ENCODE measurements at regions not wholly inside any gene's neighbourhood (a gene's known extent, or its start where the extent isn't known, plus 50 kb on each side); places are given as distances from the start of the nearest gene placed in this dataset.

DNA sequence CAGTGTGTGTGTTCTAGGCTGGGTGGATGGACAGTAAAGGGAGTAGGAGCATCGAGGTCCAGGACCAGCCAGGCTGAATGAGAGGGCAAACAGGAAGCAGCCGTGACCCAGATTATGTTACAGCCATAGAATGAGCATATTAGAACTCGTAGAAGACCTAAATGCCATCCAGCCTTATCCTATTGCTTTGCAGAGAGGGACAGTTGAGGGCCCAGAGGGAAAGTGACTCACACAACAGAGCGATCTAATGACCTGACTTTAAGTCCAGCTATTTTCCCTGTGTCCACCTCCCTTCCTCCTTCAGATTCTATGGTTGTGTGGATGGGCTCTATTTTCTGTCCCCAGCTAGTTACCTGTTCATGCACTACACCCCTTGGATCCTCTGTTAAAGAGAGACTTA is 634.1 kb upstream of the TBL1XR1 start:
- peaks cover 70% of the 10 kb centered on the region for H3K4me1 Mint-ChIP-seq (ENCODE audit: low read depth, unreplicated experiment)
- CTCF ChIA-PET, result no interaction called here

DNA sequence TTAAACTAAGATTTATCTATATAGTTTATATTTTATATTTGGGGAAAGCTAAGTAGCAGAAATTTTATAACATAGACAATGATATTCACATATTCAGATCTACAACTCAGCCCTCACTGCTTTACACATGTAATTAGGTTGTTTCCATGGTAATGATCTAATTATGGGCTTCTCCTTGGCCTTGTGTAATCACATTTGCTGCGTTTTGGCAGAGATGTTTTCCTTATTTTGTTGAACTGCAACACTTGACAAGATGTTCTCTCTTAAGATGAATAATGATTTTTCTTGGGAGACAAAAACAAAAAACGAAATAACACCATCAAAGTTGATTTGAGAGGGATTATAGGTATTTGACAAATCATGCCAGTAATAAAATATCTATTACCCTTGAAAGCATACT is 635.6 kb upstream of the TBL1XR1 start:
- intact Hi-C loops (cut with micrococcal nuclease; ENCODE audit: unreplicated experiment), result no loop called here
- no peaks in the 10 kb centered on the region for H3K9me3 Mint-ChIP-seq (ENCODE audit: low read depth, unreplicated experiment)
- BruUV-seq (replicated peaks), result no TSS peak
- CTCF ChIA-PET, result interaction anchor here (0.6 to 1.2 kb wide), 3 partner anchors 9 to 73 kb away, joined by 3 to 6 read pairs (median 3); no protein-coding TSS in a partner anchor
- TF ChIP-seq, protein P1, sequence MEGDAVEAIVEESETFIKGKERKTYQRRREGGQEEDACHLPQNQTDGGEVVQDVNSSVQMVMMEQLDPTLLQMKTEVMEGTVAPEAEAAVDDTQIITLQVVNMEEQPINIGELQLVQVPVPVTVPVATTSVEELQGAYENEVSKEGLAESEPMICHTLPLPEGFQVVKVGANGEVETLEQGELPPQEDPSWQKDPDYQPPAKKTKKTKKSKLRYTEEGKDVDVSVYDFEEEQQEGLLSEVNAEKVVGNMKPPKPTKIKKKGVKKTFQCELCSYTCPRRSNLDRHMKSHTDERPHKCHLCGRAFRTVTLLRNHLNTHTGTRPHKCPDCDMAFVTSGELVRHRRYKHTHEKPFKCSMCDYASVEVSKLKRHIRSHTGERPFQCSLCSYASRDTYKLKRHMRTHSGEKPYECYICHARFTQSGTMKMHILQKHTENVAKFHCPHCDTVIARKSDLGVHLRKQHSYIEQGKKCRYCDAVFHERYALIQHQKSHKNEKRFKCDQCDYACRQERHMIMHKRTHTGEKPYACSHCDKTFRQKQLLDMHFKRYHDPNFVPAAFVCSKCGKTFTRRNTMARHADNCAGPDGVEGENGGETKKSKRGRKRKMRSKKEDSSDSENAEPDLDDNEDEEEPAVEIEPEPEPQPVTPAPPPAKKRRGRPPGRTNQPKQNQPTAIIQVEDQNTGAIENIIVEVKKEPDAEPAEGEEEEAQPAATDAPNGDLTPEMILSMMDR (IDR thresholded peaks at IDR 0.05; ENCODE audit: unreplicated experiment), result no peak
- no peaks in the 10 kb centered on the region for H3K27me3 Mint-ChIP-seq (ENCODE audit: unreplicated experiment)
- no peak overlapping the region for H3K4me3 Mint-ChIP-seq (ENCODE audit: low read depth, unreplicated experiment)
- peak overlapping the region; percentile 87 for H3K27ac Mint-ChIP-seq (ENCODE audit: unreplicated experiment)
- peaks cover 55% of the 10 kb centered on the region for H3K4me1 Mint-ChIP-seq (ENCODE audit: low read depth, unreplicated experiment)
- no peak for DNase-seq
- peaks cover 6% of the 10 kb centered on the region for H3K36me3 Mint-ChIP-seq (ENCODE audit: insufficient read depth, unreplicated experiment)

More for the DNA sequence above, 634.1 kb upstream of the TBL1XR1 start:
- H3K36me3 Mint-ChIP-seq (ENCODE audit: insufficient read depth, unreplicated experiment), result peaks cover 11% of the 10 kb centered on the region
- TF ChIP-seq, protein P1 (IDR thresholded peaks at IDR 0.05; ENCODE audit: unreplicated experiment), result no peak
- H3K27ac Mint-ChIP-seq (ENCODE audit: unreplicated experiment), result peak overlapping the region; percentile 9
- no peak overlapping the region for H3K4me3 Mint-ChIP-seq (ENCODE audit: low read depth, unreplicated experiment)
- DNase-seq, result no peak
- H3K27me3 Mint-ChIP-seq (ENCODE audit: unreplicated experiment), result no peaks in the 10 kb centered on the region
- H3K9me3 Mint-ChIP-seq (ENCODE audit: low read depth, unreplicated experiment), result no peaks in the 10 kb centered on the region
- no TSS peak for BruUV-seq (replicated peaks)
- intact Hi-C loops (cut with micrococcal nuclease; ENCODE audit: unreplicated experiment), result no loop called here

DNA sequence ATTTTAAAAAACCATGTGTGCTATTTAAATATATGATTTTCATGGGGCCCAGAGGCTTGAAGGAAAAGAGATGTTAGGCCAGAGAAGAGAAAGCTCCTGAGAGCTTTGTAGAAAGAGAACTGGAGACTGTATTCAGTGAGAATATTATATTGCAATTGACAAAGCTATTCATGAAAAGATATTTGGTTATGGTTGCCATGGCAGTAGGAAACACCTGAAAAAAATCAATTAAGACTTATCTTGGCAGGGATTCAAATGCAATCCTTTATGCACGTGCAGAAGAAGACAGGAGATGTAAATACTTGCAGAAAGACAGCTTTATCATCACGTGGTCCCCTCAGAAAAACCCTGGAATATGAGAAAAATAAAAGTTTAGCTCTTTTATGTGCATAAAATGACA is 636.0 kb upstream of the TBL1XR1 start:
- H3K36me3 Mint-ChIP-seq (ENCODE audit: insufficient read depth, unreplicated experiment), result peaks cover 6% of the 10 kb centered on the region
- H3K27me3 Mint-ChIP-seq (ENCODE audit: unreplicated experiment), result no peaks in the 10 kb centered on the region
- intact Hi-C loops (cut with micrococcal nuclease; ENCODE audit: unreplicated experiment), result no loop called here
- peak overlapping the region; percentile 87 for H3K27ac Mint-ChIP-seq (ENCODE audit: unreplicated experiment)
- no peak overlapping the region for H3K4me3 Mint-ChIP-seq (ENCODE audit: low read depth, unreplicated experiment)
- H3K9me3 Mint-ChIP-seq (ENCODE audit: low read depth, unreplicated experiment), result no peaks in the 10 kb centered on the region
- H3K4me1 Mint-ChIP-seq (ENCODE audit: low read depth, unreplicated experiment), result peaks cover 50% of the 10 kb centered on the region
- peak; percentile 24 for DNase-seq
- TF ChIP-seq, protein P1 (IDR thresholded peaks at IDR 0.05; ENCODE audit: unreplicated experiment), result no peak
- CTCF ChIA-PET, result interaction anchor here (0.6 to 1.2 kb wide), 3 partner anchors 8 to 73 kb away, joined by 3 to 6 read pairs (median 3); no protein-coding TSS in a partner anchor
- BruUV-seq (replicated peaks), result no TSS peak

DNA sequence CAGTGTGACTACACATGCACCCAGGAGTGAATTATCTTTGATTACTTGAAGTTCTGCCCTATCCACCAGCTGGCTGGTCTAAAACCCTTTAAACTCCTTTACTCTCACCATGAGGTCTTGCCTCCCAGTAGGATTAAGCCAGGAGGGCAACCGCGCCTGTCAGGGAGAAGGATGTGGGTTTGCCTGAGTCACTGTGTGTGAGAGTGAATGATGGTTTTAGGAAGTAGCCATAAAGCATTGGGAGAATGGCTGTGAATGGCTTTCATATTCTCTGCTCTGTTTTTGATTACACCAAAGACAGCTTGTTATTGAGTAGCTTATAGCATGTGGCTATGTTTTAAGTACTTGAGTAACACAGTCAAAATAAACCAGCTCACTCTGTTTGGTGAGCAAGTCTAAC is 637.7 kb upstream of the TBL1XR1 start:
- peaks cover 50% of the 10 kb centered on the region for H3K4me1 Mint-ChIP-seq (ENCODE audit: low read depth, unreplicated experiment)
- CTCF ChIA-PET, result interaction anchor here (0.5 kb wide), 1 partner anchor 1814 kb away, joined by 4 read pairs; no protein-coding TSS in a partner anchor
- H3K9me3 Mint-ChIP-seq (ENCODE audit: low read depth, unreplicated experiment), result no peaks in the 10 kb centered on the region
- peaks cover 6% of the 10 kb centered on the region for H3K36me3 Mint-ChIP-seq (ENCODE audit: insufficient read depth, unreplicated experiment)
- TF ChIP-seq, protein P1 (IDR thresholded peaks at IDR 0.05; ENCODE audit: unreplicated experiment), result no peak
- intact Hi-C loops (cut with micrococcal nuclease; ENCODE audit: unreplicated experiment), result loop anchor here (2.0 kb wide), 1 partner anchor 72 kb away; no protein-coding TSS in a partner anchor
- DNase-seq, result peak; percentile 70
- BruUV-seq (replicated peaks), result no TSS peak
- H3K27ac Mint-ChIP-seq (ENCODE audit: unreplicated experiment), result peak overlapping the region; percentile 1
- H3K4me3 Mint-ChIP-seq (ENCODE audit: low read depth, unreplicated experiment), result no peak overlapping the region
- H3K27me3 Mint-ChIP-seq (ENCODE audit: unreplicated experiment), result no peaks in the 10 kb centered on the region

All from Calu3 (cell line).